Neuronal stem cell (in vitro differentiated cells): ENCODE measurements at regions not wholly inside any gene's neighbourhood (a gene's known extent, or its start where the extent isn't known, plus 50 kb on each side); places are given as distances from the start of the nearest gene placed in this dataset.

Source experiments
- DNase-seq: peaks from one replicate; pipeline ENCODE4 v3.0.0-alpha.2; 2013; ENCODE audit warnings: low spot score
- H2AFZ ChIP-seq: one replicate; pipeline ENCODE4 v1.6.1; 2013; ENCODE audit warnings: mild to moderate bottlenecking, low read length, inconsistent platforms
- H2AK5ac ChIP-seq: 2 replicates; pipeline ENCODE4 v1.6.1; 2013; ENCODE audit warnings: low read depth, mild to moderate bottlenecking, inconsistent platforms, low read length, moderate library complexity, mixed read lengths
- H2BK120ac ChIP-seq: 2 replicates; pipeline ENCODE4 v1.6.1; 2013; ENCODE audit warnings: low read depth, mild to moderate bottlenecking, inconsistent platforms, low read length, moderate library complexity, mixed read lengths
- H2BK12ac ChIP-seq: one replicate; pipeline ENCODE4 v1.6.1; 2013; ENCODE audit warnings: low read length, inconsistent platforms
- H2BK15ac ChIP-seq: 2 replicates; pipeline ENCODE4 v1.6.1; 2013; ENCODE audit warnings: mild to moderate bottlenecking, low read length, inconsistent platforms, mixed read lengths
- H2BK5ac ChIP-seq: one replicate; pipeline ENCODE4 v1.6.1; 2013; ENCODE audit warnings: inconsistent platforms, mild to moderate bottlenecking, low read length, moderate library complexity
- H3K14ac ChIP-seq: one replicate; pipeline ENCODE4 v1.6.1; 2013; ENCODE audit warnings: low read length, inconsistent platforms
- H3K18ac ChIP-seq: 2 replicates; pipeline ENCODE4 v1.6.1; 2013; ENCODE audit warnings: low read length, inconsistent platforms
- H3K23ac ChIP-seq: 2 replicates; pipeline ENCODE4 v1.6.1; 2013; ENCODE audit warnings: low read depth, mild to moderate bottlenecking, mixed read lengths, low read length, inconsistent platforms; ENCODE audit not compliant: poor library complexity
- H3K27ac ChIP-seq: replicated peaks from 3 replicates; pipeline ENCODE4 v1.5.1; 2013; ENCODE audit warnings: low read length, inconsistent platforms
- H3K27me3 ChIP-seq, 3 experiments: 2 replicates each; pipeline ENCODE4 v1.6.1; 2013; ENCODE audit warnings: low read length in 3 of 3, mild to moderate bottlenecking in 2 of 3, inconsistent platforms in 1 of 3, low read depth in 1 of 3, mixed read lengths in 1 of 3, moderate library complexity in 1 of 3; ENCODE audit not compliant: control insufficient read depth in 3 of 3, insufficient read depth in 3 of 3
- H3K36me3 ChIP-seq, 2 donors: replicated peaks in 1 of 2; 2 replicates each; pipeline ENCODE4 v1.6.1; 2013; ENCODE audit warnings: low read length in 2 of 2; ENCODE audit not compliant: control insufficient read depth in 2 of 2, insufficient read depth in 2 of 2
- H3K4ac ChIP-seq: 2 replicates; pipeline ENCODE4 v1.6.1; 2013; ENCODE audit warnings: inconsistent platforms, mild to moderate bottlenecking, low read length, moderate library complexity
- H3K4me1 ChIP-seq, 2 donors: 1 replicate in 1 of 2; 2 replicates in 1 of 2; pipeline ENCODE4 v1.6.1; 2013; ENCODE audit warnings: low read length in 2 of 2, low read depth in 1 of 2; ENCODE audit not compliant: control insufficient read depth in 2 of 2, insufficient read depth in 1 of 2
- H3K4me2 ChIP-seq: one replicate; pipeline ENCODE4 v1.6.1; 2013; ENCODE audit warnings: mild to moderate bottlenecking, low read length, inconsistent platforms; ENCODE audit not compliant: insufficient read depth, poor library complexity, severe bottlenecking
- H3K4me3 ChIP-seq, 2 donors: 2 replicates each; pipeline ENCODE4 v1.5.1; 2013; ENCODE audit warnings: low read length in 2 of 2, mild to moderate bottlenecking in 2 of 2, inconsistent platforms in 1 of 2, moderate library complexity in 1 of 2
- H3K79me1 ChIP-seq: one replicate; pipeline ENCODE4 v1.6.1; 2013; ENCODE audit warnings: low read depth, mild to moderate bottlenecking, inconsistent platforms, low read length, moderate library complexity
- H3K9ac ChIP-seq: one replicate; pipeline ENCODE4 v1.6.1; 2013; ENCODE audit warnings: mild to moderate bottlenecking, low read depth, low read length, inconsistent platforms; ENCODE audit not compliant: poor library complexity
- H3K9me3 ChIP-seq, 2 donors: replicated peaks in 1 of 2; 2 replicates each; pipeline versions ENCODE3 to v1.6.1; 2013; ENCODE audit warnings: low read length in 2 of 2, mild to moderate bottlenecking in 2 of 2, inconsistent platforms in 1 of 2, low read depth in 1 of 2, mixed read lengths in 1 of 2, moderate library complexity in 1 of 2; ENCODE audit not compliant: control insufficient read depth in 2 of 2, insufficient read depth in 1 of 2
- H4K8ac ChIP-seq: one replicate; pipeline ENCODE4 v1.6.1; 2013; ENCODE audit warnings: low read depth, mild to moderate bottlenecking, inconsistent platforms, low read length, moderate library complexity
- H4K91ac ChIP-seq: one replicate; pipeline ENCODE4 v1.6.1; 2013; ENCODE audit warnings: low read length, low read depth, mild to moderate bottlenecking, inconsistent platforms; ENCODE audit not compliant: poor library complexity
- WGBS, 2 donors: extraction: QIAGEN DNeasy Blood & Tissue Kit; methylation state at CpG; one replicate each; pipeline ENCODE4 v1.1.7; 2013; ENCODE audit warnings: missing lambda C conversion rate in 2 of 2, mixed read lengths in 1 of 2; ENCODE audit not compliant: insufficient read length in 2 of 2, insufficient replicate concordance in 1 of 2; ENCODE audit errors: extremely low coverage in 2 of 2; 5-methylcytosine and 5-hydroxymethylcytosine counted together

- no peak overlapping the region for H2AFZ ChIP-seq
- no peak overlapping the region for H3K27ac ChIP-seq
- H3K9ac ChIP-seq, result no peak overlapping the region
- H3K4ac ChIP-seq, result no peak overlapping the region
- no peak overlapping the region for H2BK12ac ChIP-seq
- no peak overlapping the region for H2BK15ac ChIP-seq
- H3K14ac ChIP-seq, result no peak overlapping the region
- no peak overlapping the region for H3K23ac ChIP-seq
- no CpG with 5 or more reads among the region's 1 CpG for WGBS, 2 donors
- H2BK5ac ChIP-seq, result no peak overlapping the region
- no peaks in the 10 kb centered on the region for H3K27me3 ChIP-seq
- H3K4me1 ChIP-seq, result no peaks in the 10 kb centered on the region
- H4K8ac ChIP-seq, result no peak overlapping the region
- no peak overlapping the region for H3K4me3 ChIP-seq
- H2BK120ac ChIP-seq, result no peak overlapping the region
- no peaks in the 10 kb centered on the region for H3K79me1 ChIP-seq
- no peak overlapping the region for H3K18ac ChIP-seq
- H3K9me3 ChIP-seq, result no peaks in the 10 kb centered on the region
- no peak overlapping the region for H4K91ac ChIP-seq
- H3K4me2 ChIP-seq, result no peak overlapping the region
- no peaks in the 10 kb centered on the region for H3K36me3 ChIP-seq
- no peak for DNase-seq
- no peak overlapping the region for H2AK5ac ChIP-seq
These were observed 560.5 kb upstream of the ZEB2 start for GRCh38 chr2:145080426-145080825.

- Histone ChIP-seq H3K4ac (no peak overlapping the region), H3K14ac (no peak overlapping the region), H3K9me3 (no peaks in the 10 kb centered on the region), H3K36me3 (no peaks in the 10 kb centered on the region), H3K23ac (no peak overlapping the region), H3K4me2 (no peak overlapping the region), H4K8ac (no peak overlapping the region), H3K18ac (no peak overlapping the region), H2BK120ac (no peak overlapping the region), H3K79me1 (no peaks in the 10 kb centered on the region), H2BK5ac (no peak overlapping the region), H3K9ac (no peak overlapping the region), H3K4me1 (no peaks in the 10 kb centered on the region), H2AFZ (no peak overlapping the region), H3K27me3 (no peaks in the 10 kb centered on the region), H2BK15ac (no peak overlapping the region), H3K27ac (no peak overlapping the region), H2AK5ac (no peak overlapping the region), H3K4me3 (no peak overlapping the region), H2BK12ac (no peak overlapping the region), H4K91ac (no peak overlapping the region)
- DNase-seq, result no peak
- no CpG with 5 or more reads among the region's 1 CpG for WGBS, 2 donors
These were observed 559.7 kb upstream of the ZEB2 start for GRCh38 chr2:145079641-145080040.

DNA sequence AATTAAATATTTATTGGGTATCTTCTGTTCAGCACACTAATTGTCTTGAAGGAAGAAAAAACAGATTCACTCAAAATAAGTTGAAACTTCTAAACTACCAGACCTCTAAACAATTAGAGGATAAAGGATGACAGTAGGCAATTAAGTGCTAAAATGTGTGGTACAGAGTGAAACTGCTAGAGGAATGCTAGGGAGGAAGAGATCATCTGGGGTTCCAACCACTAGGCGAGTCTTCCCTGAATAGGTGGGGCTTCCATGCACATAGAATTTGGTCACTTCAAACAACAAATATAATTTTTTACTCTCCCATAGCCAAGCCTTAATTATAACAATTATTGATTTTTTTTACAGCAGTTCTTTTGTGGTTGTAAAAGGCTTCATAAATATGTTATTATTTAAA is 559.0 kb upstream of the ZEB2 start:
- Histone ChIP-seq H3K14ac (no peak overlapping the region), H4K91ac (no peak overlapping the region), H3K27ac (no peak overlapping the region), H3K36me3 (no peaks in the 10 kb centered on the region), H3K4ac (no peak overlapping the region), H2AK5ac (no peak overlapping the region), H4K8ac (no peak overlapping the region), H2BK12ac (no peak overlapping the region), H3K9me3 (no peaks in the 10 kb centered on the region), H3K18ac (no peak overlapping the region), H3K4me1 (no peaks in the 10 kb centered on the region), H3K4me3 (no peak overlapping the region), H3K23ac (no peak overlapping the region), H2BK15ac (no peak overlapping the region), H3K79me1 (no peaks in the 10 kb centered on the region), H2BK120ac (no peak overlapping the region), H3K4me2 (no peak overlapping the region), H3K27me3 (no peaks in the 10 kb centered on the region), H2AFZ (no peak overlapping the region), H2BK5ac (no peak overlapping the region), H3K9ac (no peak overlapping the region)
- no peak for DNase-seq
- WGBS, 2 donors, result no CpG with 5 or more reads among the region's 1 CpG

GRCh38 chr2:145076085-145076484 is 556.2 kb upstream of the ZEB2 start:
- Histone ChIP-seq H3K4ac (no peak overlapping the region), H2BK12ac (no peak overlapping the region), H2BK120ac (no peak overlapping the region), H2BK5ac (no peak overlapping the region), H3K14ac (no peak overlapping the region), H3K4me2 (no peak overlapping the region), H4K91ac (no peak overlapping the region), H3K27me3 (no peaks in the 10 kb centered on the region), H2BK15ac (no peak overlapping the region), H4K8ac (no peak overlapping the region), H3K23ac (no peak overlapping the region), H3K9me3 (no peaks in the 10 kb centered on the region), H3K79me1 (no peaks in the 10 kb centered on the region), H3K27ac (no peak overlapping the region), H3K4me3 (no peak overlapping the region), H3K18ac (no peak overlapping the region), H3K9ac (no peak overlapping the region), H3K36me3 (no peaks in the 10 kb centered on the region), H2AFZ (no peak overlapping the region), H2AK5ac (no peak overlapping the region), H3K4me1 (no peaks in the 10 kb centered on the region)
- DNase-seq, result no peak
- no CpG with 5 or more reads among the region's 1 CpG for WGBS, 2 donors
